Trophoblast cell (in vitro differentiated cells and primary cell): ENCODE measurements at regions not wholly inside any gene's neighbourhood (a gene's known extent, or its start where the extent isn't known, plus 50 kb on each side); places are given as distances from the start of the nearest gene placed in this dataset.
"Not testable (repeated sequence)": the region's sequence is repeated elsewhere in the genome, so short reads cannot be mapped to it uniquely, and the experiment has no call there.

Experiments
- DNase-seq, 2 donors: peaks; one replicate each; pipeline ENCODE4 v3.0.0-alpha.2; 2016
- H2AFZ ChIP-seq: 2 replicates; pipeline ENCODE4 v1.6.1; 2013; ENCODE audit warnings: low read length, moderate library complexity, mild to moderate bottlenecking; ENCODE audit not compliant: insufficient read depth, poor library complexity
- H2AK5ac ChIP-seq: 2 replicates; pipeline ENCODE4 v1.6.1; 2013; ENCODE audit warnings: mild to moderate bottlenecking, low read length
- H2BK120ac ChIP-seq: 2 replicates; pipeline ENCODE4 v1.6.1; 2013; ENCODE audit warnings: low read length, mild to moderate bottlenecking, moderate library complexity; ENCODE audit not compliant: insufficient read depth, poor library complexity
- H2BK12ac ChIP-seq: 2 replicates; pipeline ENCODE4 v1.6.1; 2013; ENCODE audit warnings: mild to moderate bottlenecking, low read length, moderate library complexity
- H2BK5ac ChIP-seq: 2 replicates; pipeline ENCODE4 v1.6.1; 2013; ENCODE audit warnings: low read length, low read depth, moderate library complexity, mild to moderate bottlenecking; ENCODE audit not compliant: poor library complexity
- H3K14ac ChIP-seq: 2 replicates; pipeline ENCODE4 v1.6.1; 2013; ENCODE audit warnings: mild to moderate bottlenecking, low read length
- H3K18ac ChIP-seq: 2 replicates; pipeline ENCODE4 v1.6.1; 2013; ENCODE audit warnings: mild to moderate bottlenecking, low read length
- H3K23ac ChIP-seq: 2 replicates; pipeline ENCODE4 v1.6.1; 2013; ENCODE audit warnings: low read length
- H3K27ac ChIP-seq: 2 replicates; pipeline ENCODE4 v1.5.1; 2013; ENCODE audit warnings: low read depth, mild to moderate bottlenecking, inconsistent platforms, low read length, moderate library complexity
- H3K27me3 ChIP-seq: 2 replicates; pipeline ENCODE4 v1.6.1; 2013; ENCODE audit warnings: inconsistent platforms, mild to moderate bottlenecking, low read length, moderate library complexity; ENCODE audit not compliant: insufficient read depth
- H3K36me3 ChIP-seq, 2 experiments: 1 replicate in 1 of 2; 2 replicates in 1 of 2; pipeline ENCODE4 v1.6.1; 2013; ENCODE audit warnings: low read length in 2 of 2, mild to moderate bottlenecking in 2 of 2, moderate library complexity in 1 of 2; ENCODE audit not compliant: insufficient read depth in 2 of 2, control insufficient read depth in 1 of 2
- H3K4ac ChIP-seq: 2 replicates; pipeline ENCODE4 v1.6.1; 2013; ENCODE audit warnings: low read depth, mild to moderate bottlenecking, low read length, moderate library complexity
- H3K4me1 ChIP-seq, 2 experiments: 1 replicate in 1 of 2; 2 replicates in 1 of 2; pipeline ENCODE4 v1.6.1; 2013; ENCODE audit warnings: low read length in 2 of 2, mild to moderate bottlenecking in 2 of 2, moderate library complexity in 1 of 2; ENCODE audit not compliant: insufficient read depth in 2 of 2, control insufficient read depth in 1 of 2
- H3K4me2 ChIP-seq: 2 replicates; pipeline ENCODE4 v1.6.1; 2013; ENCODE audit warnings: inconsistent platforms, mild to moderate bottlenecking, low read length, moderate library complexity
- H3K4me3 ChIP-seq: 2 replicates; pipeline ENCODE4 v1.5.1; 2013; ENCODE audit warnings: mild to moderate bottlenecking, low read depth, low read length, inconsistent platforms
- H3K79me1 ChIP-seq: one replicate; pipeline ENCODE4 v1.6.1; 2013; ENCODE audit warnings: low read length
- H3K79me2 ChIP-seq: 2 replicates; pipeline ENCODE4 v1.6.1; 2013; ENCODE audit warnings: low read length, mild to moderate bottlenecking; ENCODE audit not compliant: control insufficient read depth, insufficient read depth, poor library complexity
- H3K9ac ChIP-seq: 2 replicates; pipeline ENCODE4 v1.6.1; 2013; ENCODE audit warnings: mild to moderate bottlenecking, low read length
- H3K9me3 ChIP-seq: 2 replicates; pipeline ENCODE4 v1.6.1; 2013; ENCODE audit warnings: low read depth, mild to moderate bottlenecking, control low read depth, inconsistent platforms, low read length; ENCODE audit not compliant: insufficient read depth
- H4K12ac ChIP-seq: 2 replicates; pipeline ENCODE4 v1.6.1; 2013; ENCODE audit warnings: low read depth, mild to moderate bottlenecking, low read length, moderate library complexity
- H4K8ac ChIP-seq: 2 replicates; pipeline ENCODE4 v1.6.1; 2013; ENCODE audit warnings: low read depth, mild to moderate bottlenecking, low read length, moderate library complexity
- H4K91ac ChIP-seq: one replicate; pipeline ENCODE4 v1.6.1; 2013; ENCODE audit warnings: low read depth, mild to moderate bottlenecking, low read length, moderate library complexity
- WGBS: extraction: QIAGEN DNeasy Blood & Tissue Kit; methylation state at CpG from one replicate; pipeline ENCODE4 v1.1.7; 2013; ENCODE audit warnings: missing lambda C conversion rate; ENCODE audit not compliant: insufficient read length, insufficient coverage; ENCODE audit errors: extremely low coverage; 5-methylcytosine and 5-hydroxymethylcytosine counted together

DNA sequence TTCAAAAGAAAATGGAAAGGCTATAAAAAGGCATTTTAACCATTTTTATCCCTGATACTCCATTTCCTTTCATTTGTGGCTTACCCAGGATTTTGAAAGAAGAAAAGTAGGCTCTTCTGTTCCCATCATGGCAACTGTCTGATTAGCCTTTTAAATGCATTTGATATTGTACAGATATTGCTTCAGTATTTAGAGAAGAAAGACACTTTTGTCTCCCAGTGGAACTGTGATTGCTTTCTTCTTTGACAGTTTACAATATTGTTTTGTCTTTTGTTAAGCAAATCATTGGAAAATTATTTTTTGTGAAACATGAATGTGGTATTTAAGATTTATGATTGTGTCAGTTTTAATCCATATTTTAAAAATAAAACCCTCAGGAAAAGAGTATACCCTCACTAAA lies 297.4 kb upstream of the TACR3 start:
- no peak overlapping the region for H3K27ac ChIP-seq
- H2BK120ac ChIP-seq = no peak overlapping the region
- H4K8ac ChIP-seq = no peak overlapping the region
- H3K18ac ChIP-seq = no peak overlapping the region
- no peak overlapping the region for H2BK12ac ChIP-seq
- no peak overlapping the region for H4K12ac ChIP-seq
- no peak overlapping the region for H2AFZ ChIP-seq
- no peak overlapping the region for H3K4me2 ChIP-seq
- H3K4me3 ChIP-seq = no peak overlapping the region
- H3K79me1 ChIP-seq = no peaks in the 10 kb centered on the region
- H4K91ac ChIP-seq = no peak overlapping the region
- DNase-seq = no peak
- H3K14ac ChIP-seq = no peak overlapping the region
- H3K36me3 ChIP-seq = no peaks in the 10 kb centered on the region
- no peak overlapping the region for H3K9ac ChIP-seq
- H3K23ac ChIP-seq = no peak overlapping the region
- H3K4me1 ChIP-seq = no peaks in the 10 kb centered on the region
- no peak overlapping the region for H3K4ac ChIP-seq
- no peak overlapping the region for H2BK5ac ChIP-seq
- no peaks in the 10 kb centered on the region for H3K79me2 ChIP-seq
- no peak overlapping the region for H2AK5ac ChIP-seq
- no peaks in the 10 kb centered on the region for H3K27me3 ChIP-seq
- H3K9me3 ChIP-seq = no peaks in the 10 kb centered on the region

DNA sequence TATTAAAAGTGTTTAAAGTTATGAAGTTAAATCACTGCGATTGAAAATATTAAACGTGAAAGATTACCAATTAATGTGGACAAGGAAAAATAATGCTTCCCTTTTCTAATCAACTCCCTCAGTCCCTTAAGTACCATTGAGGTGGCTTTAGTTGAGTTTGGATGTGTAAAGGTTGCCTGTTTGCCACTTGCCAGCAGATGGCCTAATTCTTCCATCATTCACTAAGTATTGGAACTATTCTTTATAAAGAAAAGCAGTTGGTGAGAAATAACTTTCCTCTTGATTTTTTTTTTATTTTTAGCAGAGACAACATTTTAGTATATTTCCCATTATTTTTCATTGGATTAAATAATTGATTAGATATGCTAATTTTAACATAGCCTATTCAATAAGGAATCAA lies 295.9 kb upstream of the TACR3 start:
- DNase-seq = peak in 1 of 2 donors; percentile 23
- Histone ChIP-seq H3K9ac (no peak overlapping the region), H2BK120ac (no peak overlapping the region), H3K4me3 (no peak overlapping the region), H3K27ac (no peak overlapping the region), H2AFZ (no peak overlapping the region), H3K79me2 (no peaks in the 10 kb centered on the region), H3K4me1 (no peaks in the 10 kb centered on the region), H3K27me3 (no peaks in the 10 kb centered on the region), H3K9me3 (no peaks in the 10 kb centered on the region), H3K23ac (no peak overlapping the region), H4K91ac (no peak overlapping the region), H2BK5ac (no peak overlapping the region), H2BK12ac (no peak overlapping the region), H3K18ac (no peak overlapping the region), H4K8ac (no peak overlapping the region), H3K4ac (no peak overlapping the region), H3K4me2 (no peak overlapping the region), H3K14ac (no peak overlapping the region), H3K36me3 (no peaks in the 10 kb centered on the region), H3K79me1 (no peaks in the 10 kb centered on the region), H2AK5ac (no peak overlapping the region), H4K12ac (no peak overlapping the region)
- no CpG with 5 or more reads among the region's 2 CpGs for WGBS

DNA sequence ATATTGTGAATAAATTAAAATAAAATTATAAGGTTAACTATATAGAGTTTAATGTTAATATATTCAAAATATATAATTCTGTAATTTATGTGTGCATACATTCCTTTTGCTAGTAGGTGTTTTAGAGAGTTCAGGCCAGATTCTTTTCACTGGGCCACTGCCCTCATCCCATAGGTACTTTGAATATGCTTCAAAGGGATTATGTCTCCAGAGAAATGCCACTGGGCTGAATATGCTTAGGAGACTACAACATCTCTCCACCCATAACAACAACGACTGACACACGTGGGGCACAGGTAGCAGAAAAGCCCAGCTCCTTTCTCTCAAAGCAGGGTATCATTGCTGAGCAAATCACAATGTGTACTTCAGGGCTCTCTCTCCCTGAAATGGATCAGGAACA lies 290.9 kb upstream of the TACR3 start:
- DNase-seq = peak; percentile 38 to 77
- Histone ChIP-seq H3K18ac (no peak overlapping the region), H3K4me3 (no peak overlapping the region), H3K9me3 (no peaks in the 10 kb centered on the region), H2AK5ac (no peak overlapping the region), H4K91ac (no peak overlapping the region), H3K36me3 (no peaks in the 10 kb centered on the region), H4K8ac (no peak overlapping the region), H3K27ac (no peak overlapping the region), H3K4me1 (no peaks in the 10 kb centered on the region), H2AFZ (no peak overlapping the region), H2BK12ac (no peak overlapping the region), H2BK120ac (no peak overlapping the region), H3K9ac (no peak overlapping the region), H3K4me2 (no peak overlapping the region), H3K23ac (no peak overlapping the region), H3K27me3 (no peaks in the 10 kb centered on the region), H3K14ac (no peak overlapping the region), H3K4ac (no peak overlapping the region), H2BK5ac (no peak overlapping the region), H3K79me2 (no peaks in the 10 kb centered on the region), H4K12ac (no peak overlapping the region), H3K79me1 (no peaks in the 10 kb centered on the region)
- no CpG with 5 or more reads among the region's 2 CpGs for WGBS

DNA sequence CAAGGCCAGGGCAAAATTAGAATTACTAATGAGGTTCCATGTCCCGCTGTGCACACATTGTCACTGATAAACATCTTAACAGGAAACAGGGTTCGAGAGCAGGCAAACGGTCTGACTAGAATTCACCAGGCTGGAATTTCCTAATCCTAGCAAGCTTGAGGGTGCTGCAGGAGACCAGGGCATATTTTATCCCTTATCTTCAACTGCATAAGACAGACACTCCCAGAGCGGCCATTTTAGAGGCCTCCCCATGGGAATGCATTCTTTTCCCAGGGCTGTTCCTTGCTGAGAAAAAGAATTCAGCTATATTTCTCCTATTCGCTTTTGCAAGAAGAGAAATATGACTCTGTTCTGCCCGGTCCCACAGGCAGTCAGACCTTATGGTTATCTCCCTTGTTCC lies 282.5 kb upstream of the TACR3 start:
- H2AFZ ChIP-seq, H4K12ac ChIP-seq, H2AK5ac ChIP-seq, DNase-seq, H2BK120ac ChIP-seq, H3K27me3 ChIP-seq, H3K4me3 ChIP-seq, H3K4ac ChIP-seq, H3K23ac ChIP-seq, H3K36me3 ChIP-seq, H3K14ac ChIP-seq, H3K9ac ChIP-seq, H2BK5ac ChIP-seq, H3K27ac ChIP-seq, H3K79me1 ChIP-seq, H4K91ac ChIP-seq, H2BK12ac ChIP-seq, H3K9me3 ChIP-seq, H4K8ac ChIP-seq, H3K4me1 ChIP-seq, H3K79me2 ChIP-seq, H3K18ac ChIP-seq, H3K4me2 ChIP-seq: not testable (repeated sequence)
- WGBS = no CpG with 5 or more reads among the region's 6 CpGs

DNA sequence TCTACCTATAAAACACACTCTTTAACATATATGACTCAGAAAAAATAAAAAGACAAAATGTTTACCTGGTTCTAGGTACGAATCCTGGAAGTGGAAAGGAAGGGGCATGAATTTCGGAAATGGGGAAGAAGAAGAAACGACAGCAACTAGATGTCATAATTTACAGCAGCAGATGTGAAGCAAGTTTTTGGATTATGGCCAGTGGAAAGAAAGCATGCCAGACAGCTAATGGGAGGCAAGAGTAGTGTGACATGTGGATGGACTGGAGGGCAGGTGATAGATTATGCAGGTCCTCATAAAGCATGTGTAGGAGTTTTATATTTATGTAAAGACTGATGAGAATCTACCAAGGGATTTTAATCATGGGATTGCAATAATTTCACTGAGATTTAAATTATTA lies 279.0 kb upstream of the TACR3 start:
- no peak overlapping the region for H3K23ac ChIP-seq
- no peak overlapping the region for H3K27ac ChIP-seq
- H2AFZ ChIP-seq = no peak overlapping the region
- H3K36me3 ChIP-seq = no peaks in the 10 kb centered on the region
- H3K27me3 ChIP-seq = no peaks in the 10 kb centered on the region
- H3K4me3 ChIP-seq = no peak overlapping the region
- no peak overlapping the region for H4K12ac ChIP-seq
- H3K4ac ChIP-seq = no peak overlapping the region
- no peak overlapping the region for H3K4me2 ChIP-seq
- no peak for DNase-seq
- no peak overlapping the region for H2BK120ac ChIP-seq
- no peak overlapping the region for H2BK5ac ChIP-seq
- H3K9me3 ChIP-seq = no peaks in the 10 kb centered on the region
- H3K79me1 ChIP-seq = no peaks in the 10 kb centered on the region
- no peaks in the 10 kb centered on the region for H3K4me1 ChIP-seq
- H2BK12ac ChIP-seq = no peak overlapping the region
- no peak overlapping the region for H3K18ac ChIP-seq
- no peak overlapping the region for H4K91ac ChIP-seq
- no peak overlapping the region for H3K14ac ChIP-seq
- no CpG with 5 or more reads among the region's 3 CpGs for WGBS
- no peak overlapping the region for H2AK5ac ChIP-seq
- no peak overlapping the region for H3K9ac ChIP-seq
- no peak overlapping the region for H4K8ac ChIP-seq
- no peaks in the 10 kb centered on the region for H3K79me2 ChIP-seq
